ENCODE measurements at regions not wholly inside any gene's neighbourhood (a gene's known extent, or its start where the extent isn't known, plus 50 kb on each side); places are given as distances from the start of the nearest gene placed in this dataset.

DNA sequence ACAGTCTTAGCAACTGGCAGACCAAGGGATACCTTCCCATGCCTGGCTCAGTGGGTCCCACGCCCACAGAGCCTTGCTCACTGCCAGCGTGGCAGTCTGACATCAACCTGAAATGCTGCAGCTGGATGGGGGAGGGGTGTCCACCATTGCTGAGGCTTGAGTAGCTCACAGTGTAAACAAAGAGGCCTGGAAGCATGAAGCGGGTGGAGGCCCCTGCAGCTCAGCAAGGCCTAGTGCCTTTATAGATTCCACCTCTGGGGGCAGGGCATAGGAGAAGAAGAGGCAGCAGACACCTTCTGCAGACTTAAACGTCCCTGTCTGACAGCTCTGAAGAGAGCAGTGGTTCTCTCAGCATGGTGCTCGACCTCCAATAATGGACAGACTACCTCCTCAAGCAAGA is 263.2 kb downstream of the KIF2B start:
- H3K4me3 ChIP-seq (ENCODE audit: low read depth, low read length) = no peak overlapping the region
- TF ChIP-seq, protein P1, sequence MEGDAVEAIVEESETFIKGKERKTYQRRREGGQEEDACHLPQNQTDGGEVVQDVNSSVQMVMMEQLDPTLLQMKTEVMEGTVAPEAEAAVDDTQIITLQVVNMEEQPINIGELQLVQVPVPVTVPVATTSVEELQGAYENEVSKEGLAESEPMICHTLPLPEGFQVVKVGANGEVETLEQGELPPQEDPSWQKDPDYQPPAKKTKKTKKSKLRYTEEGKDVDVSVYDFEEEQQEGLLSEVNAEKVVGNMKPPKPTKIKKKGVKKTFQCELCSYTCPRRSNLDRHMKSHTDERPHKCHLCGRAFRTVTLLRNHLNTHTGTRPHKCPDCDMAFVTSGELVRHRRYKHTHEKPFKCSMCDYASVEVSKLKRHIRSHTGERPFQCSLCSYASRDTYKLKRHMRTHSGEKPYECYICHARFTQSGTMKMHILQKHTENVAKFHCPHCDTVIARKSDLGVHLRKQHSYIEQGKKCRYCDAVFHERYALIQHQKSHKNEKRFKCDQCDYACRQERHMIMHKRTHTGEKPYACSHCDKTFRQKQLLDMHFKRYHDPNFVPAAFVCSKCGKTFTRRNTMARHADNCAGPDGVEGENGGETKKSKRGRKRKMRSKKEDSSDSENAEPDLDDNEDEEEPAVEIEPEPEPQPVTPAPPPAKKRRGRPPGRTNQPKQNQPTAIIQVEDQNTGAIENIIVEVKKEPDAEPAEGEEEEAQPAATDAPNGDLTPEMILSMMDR (IDR thresholded peaks at IDR 0.05; ENCODE audit: insufficient read depth, low read depth, low read length) = no peak
- DNase-seq (ENCODE audit: low read depth) = no peak

DNA sequence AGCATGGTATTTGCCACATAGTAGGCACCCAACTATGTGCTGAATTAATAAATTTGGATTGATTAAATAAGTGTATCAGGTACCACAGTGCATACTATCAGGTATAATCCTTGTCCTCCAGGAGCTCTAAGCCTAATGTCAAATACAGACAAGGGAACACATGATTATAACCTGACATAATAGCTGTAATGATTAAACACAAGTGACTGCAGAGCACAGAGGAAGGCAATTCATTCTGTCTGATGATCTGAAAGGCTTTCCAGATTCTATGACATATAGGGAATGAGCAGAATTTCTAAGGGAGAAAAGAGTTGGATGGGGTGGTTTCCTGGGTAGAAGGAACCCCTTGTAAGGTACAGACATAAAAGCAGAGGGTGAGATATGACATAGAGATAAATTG is 273.5 kb downstream of the KIF2B start:
- no peak for DNase-seq (ENCODE audit: low read depth)
- H3K4me3 ChIP-seq (ENCODE audit: low read depth, low read length) = no peak overlapping the region
- TF ChIP-seq, protein P1 (IDR thresholded peaks at IDR 0.05; ENCODE audit: insufficient read depth, low read depth, low read length) = no peak

DNA sequence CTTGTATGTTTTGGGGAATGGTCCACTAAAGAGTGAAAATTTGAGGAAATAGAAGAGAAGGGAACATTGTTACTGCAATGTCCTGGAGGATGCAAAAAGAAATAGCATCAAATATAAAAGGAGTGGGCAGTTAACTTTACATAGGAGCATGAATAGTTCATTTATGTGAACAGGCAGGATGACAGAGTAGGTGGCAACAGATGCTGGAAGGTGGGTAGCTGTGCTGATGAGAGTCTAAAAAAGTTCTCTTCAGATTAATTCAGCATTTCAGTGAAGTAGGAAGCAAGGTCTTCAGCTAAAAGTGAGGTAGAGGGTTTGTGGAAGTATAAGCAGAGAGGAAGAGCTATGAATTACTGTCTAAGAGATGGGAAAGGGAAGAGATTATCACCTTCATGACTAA is 276.5 kb downstream of the KIF2B start:
- TF ChIP-seq, protein P1 (IDR thresholded peaks at IDR 0.05; ENCODE audit: insufficient read depth, low read depth, low read length) = no peak
- H3K4me3 ChIP-seq (ENCODE audit: low read depth, low read length) = no peak overlapping the region
- DNase-seq (ENCODE audit: low read depth) = no peak

- no peak overlapping the region for H3K4me3 ChIP-seq (ENCODE audit: low read depth, low read length)
- DNase-seq (ENCODE audit: low read depth) = no peak
- TF ChIP-seq, protein P1 (IDR thresholded peaks at IDR 0.05; ENCODE audit: insufficient read depth, low read depth, low read length) = no peak
Measured at GRCh38 chr17:54102246-54102645, 279.5 kb downstream of the KIF2B start.

- no peak for DNase-seq (ENCODE audit: low read depth)
- no peak overlapping the region for H3K4me3 ChIP-seq (ENCODE audit: low read depth, low read length)
- TF ChIP-seq, protein P1 (IDR thresholded peaks at IDR 0.05; ENCODE audit: insufficient read depth, low read depth, low read length) = no peak
Measured at GRCh38 chr17:54111576-54111975, 288.8 kb downstream of the KIF2B start.

DNA sequence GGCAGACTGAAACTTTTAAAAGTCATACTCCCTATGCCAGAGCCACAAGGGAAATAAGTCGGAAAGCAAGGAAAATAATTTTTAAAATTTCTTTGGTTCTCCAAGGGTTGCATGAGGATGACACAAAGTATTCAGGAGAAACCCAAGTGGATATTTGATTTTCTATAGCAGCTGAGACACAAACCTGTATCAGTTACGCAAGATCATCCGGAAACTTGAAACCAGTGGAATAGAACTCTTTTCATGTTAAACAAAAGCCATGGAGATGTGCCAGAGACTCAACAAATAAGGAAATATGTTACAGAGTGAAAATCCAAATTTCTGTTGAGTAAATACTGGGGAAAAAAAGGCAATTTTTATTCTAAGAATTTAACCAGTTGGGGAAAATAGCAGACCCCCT is 294.7 kb downstream of the KIF2B start:
- no peak overlapping the region for H3K4me3 ChIP-seq (ENCODE audit: low read depth, low read length)
- TF ChIP-seq, protein P1 (IDR thresholded peaks at IDR 0.05; ENCODE audit: insufficient read depth, low read depth, low read length) = no peak
- no peak for DNase-seq (ENCODE audit: low read depth)

DNA sequence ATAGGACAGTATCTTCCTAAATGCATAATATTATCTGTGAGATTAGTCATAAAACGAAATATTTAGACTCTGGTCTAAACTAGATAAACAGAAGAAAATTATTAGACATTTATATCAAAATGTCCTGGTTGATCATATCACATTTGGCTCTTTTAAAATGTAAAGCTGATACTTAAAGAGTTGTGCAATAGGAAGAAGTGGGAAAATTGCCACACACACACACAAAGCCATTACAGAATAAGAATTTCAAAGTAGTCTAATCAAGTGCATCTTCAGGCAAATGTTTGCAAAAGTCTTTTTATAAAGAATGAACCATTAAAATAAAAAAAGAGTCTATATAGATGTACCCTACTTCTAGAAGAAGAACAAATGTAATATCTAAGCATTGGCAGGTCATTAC is 301.7 kb downstream of the KIF2B start:
- DNase-seq (ENCODE audit: low read depth) = no peak
- TF ChIP-seq, protein P1 (IDR thresholded peaks at IDR 0.05; ENCODE audit: insufficient read depth, low read depth, low read length) = no peak
- no peak overlapping the region for H3K4me3 ChIP-seq (ENCODE audit: low read depth, low read length)
